ENCODE measurements at regions not wholly inside any gene's neighbourhood (a gene's known extent, or its start where the extent isn't known, plus 50 kb on each side); places are given as distances from the start of the nearest gene placed in this dataset.

DNA sequence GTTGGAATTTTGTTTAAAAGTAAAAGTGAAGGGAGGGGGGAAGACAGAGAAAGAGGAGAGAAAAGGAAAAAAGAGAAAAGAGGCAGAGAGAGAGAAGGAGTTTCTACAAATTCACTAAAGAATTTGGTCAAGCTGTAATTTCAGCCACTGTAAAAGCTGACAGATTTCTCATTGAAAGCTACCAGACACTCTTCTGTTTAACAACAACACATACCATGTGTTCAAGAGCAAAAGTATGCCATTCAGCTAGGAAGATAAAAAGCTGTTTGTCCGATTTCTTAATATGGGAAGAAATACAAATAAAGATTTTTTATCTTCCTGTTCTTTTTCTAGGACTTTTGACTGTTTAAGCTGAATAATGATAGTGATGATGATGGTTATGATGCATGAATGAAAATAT, 204.8 kb upstream of the RSPO3 start:
- TF ChIP-seq, protein P1, sequence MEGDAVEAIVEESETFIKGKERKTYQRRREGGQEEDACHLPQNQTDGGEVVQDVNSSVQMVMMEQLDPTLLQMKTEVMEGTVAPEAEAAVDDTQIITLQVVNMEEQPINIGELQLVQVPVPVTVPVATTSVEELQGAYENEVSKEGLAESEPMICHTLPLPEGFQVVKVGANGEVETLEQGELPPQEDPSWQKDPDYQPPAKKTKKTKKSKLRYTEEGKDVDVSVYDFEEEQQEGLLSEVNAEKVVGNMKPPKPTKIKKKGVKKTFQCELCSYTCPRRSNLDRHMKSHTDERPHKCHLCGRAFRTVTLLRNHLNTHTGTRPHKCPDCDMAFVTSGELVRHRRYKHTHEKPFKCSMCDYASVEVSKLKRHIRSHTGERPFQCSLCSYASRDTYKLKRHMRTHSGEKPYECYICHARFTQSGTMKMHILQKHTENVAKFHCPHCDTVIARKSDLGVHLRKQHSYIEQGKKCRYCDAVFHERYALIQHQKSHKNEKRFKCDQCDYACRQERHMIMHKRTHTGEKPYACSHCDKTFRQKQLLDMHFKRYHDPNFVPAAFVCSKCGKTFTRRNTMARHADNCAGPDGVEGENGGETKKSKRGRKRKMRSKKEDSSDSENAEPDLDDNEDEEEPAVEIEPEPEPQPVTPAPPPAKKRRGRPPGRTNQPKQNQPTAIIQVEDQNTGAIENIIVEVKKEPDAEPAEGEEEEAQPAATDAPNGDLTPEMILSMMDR (conservative IDR thresholded peaks at IDR 0.05; ENCODE audit: low read depth in 2 of 2), result no peak
- TF ChIP-seq, protein P2, sequence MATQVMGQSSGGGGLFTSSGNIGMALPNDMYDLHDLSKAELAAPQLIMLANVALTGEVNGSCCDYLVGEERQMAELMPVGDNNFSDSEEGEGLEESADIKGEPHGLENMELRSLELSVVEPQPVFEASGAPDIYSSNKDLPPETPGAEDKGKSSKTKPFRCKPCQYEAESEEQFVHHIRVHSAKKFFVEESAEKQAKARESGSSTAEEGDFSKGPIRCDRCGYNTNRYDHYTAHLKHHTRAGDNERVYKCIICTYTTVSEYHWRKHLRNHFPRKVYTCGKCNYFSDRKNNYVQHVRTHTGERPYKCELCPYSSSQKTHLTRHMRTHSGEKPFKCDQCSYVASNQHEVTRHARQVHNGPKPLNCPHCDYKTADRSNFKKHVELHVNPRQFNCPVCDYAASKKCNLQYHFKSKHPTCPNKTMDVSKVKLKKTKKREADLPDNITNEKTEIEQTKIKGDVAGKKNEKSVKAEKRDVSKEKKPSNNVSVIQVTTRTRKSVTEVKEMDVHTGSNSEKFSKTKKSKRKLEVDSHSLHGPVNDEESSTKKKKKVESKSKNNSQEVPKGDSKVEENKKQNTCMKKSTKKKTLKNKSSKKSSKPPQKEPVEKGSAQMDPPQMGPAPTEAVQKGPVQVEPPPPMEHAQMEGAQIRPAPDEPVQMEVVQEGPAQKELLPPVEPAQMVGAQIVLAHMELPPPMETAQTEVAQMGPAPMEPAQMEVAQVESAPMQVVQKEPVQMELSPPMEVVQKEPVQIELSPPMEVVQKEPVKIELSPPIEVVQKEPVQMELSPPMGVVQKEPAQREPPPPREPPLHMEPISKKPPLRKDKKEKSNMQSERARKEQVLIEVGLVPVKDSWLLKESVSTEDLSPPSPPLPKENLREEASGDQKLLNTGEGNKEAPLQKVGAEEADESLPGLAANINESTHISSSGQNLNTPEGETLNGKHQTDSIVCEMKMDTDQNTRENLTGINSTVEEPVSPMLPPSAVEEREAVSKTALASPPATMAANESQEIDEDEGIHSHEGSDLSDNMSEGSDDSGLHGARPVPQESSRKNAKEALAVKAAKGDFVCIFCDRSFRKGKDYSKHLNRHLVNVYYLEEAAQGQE (IDR thresholded peaks at IDR 0.05; ENCODE audit: unreplicated experiment), result no peak
- TF ChIP-seq POLR2AphosphoS5 (IDR thresholded peaks at IDR 0.05; ENCODE audit: low read depth), result no peak
- TF ChIP-seq ZNF331 (CRISPR knock-in tag; IDR thresholded peaks at IDR 0.05; ENCODE audit: low read depth), result no peak
- TF ChIP-seq STAT1 (IDR thresholded peaks at IDR 0.05; ENCODE audit: unreplicated experiment), result no peak
- no peak for TF ChIP-seq EZH2 (IDR thresholded peaks at IDR 0.05; ENCODE audit: low read depth, unreplicated experiment)
- no peak for TF ChIP-seq EZH2phosphoT487 (IDR thresholded peaks at IDR 0.05; ENCODE audit: unreplicated experiment)
- TF ChIP-seq JUNB (IDR thresholded peaks at IDR 0.05; ENCODE audit: unreplicated experiment), result no peak
- TF ChIP-seq, protein P3, sequence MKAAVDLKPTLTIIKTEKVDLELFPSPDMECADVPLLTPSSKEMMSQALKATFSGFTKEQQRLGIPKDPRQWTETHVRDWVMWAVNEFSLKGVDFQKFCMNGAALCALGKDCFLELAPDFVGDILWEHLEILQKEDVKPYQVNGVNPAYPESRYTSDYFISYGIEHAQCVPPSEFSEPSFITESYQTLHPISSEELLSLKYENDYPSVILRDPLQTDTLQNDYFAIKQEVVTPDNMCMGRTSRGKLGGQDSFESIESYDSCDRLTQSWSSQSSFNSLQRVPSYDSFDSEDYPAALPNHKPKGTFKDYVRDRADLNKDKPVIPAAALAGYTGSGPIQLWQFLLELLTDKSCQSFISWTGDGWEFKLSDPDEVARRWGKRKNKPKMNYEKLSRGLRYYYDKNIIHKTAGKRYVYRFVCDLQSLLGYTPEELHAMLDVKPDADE (IDR thresholded peaks at IDR 0.05), result no peak
- TF ChIP-seq CREB1 (CRISPR knock-in tag; IDR thresholded peaks at IDR 0.05; ENCODE audit: low read depth), result no peak
- TF ChIP-seq ZNF114 (CRISPR knock-in tag; IDR thresholded peaks at IDR 0.05), result no peak
- no peak for TF ChIP-seq NANOG (IDR thresholded peaks at IDR 0.05; ENCODE audit: borderline replicate concordance)
- TF ChIP-seq, protein P4, sequence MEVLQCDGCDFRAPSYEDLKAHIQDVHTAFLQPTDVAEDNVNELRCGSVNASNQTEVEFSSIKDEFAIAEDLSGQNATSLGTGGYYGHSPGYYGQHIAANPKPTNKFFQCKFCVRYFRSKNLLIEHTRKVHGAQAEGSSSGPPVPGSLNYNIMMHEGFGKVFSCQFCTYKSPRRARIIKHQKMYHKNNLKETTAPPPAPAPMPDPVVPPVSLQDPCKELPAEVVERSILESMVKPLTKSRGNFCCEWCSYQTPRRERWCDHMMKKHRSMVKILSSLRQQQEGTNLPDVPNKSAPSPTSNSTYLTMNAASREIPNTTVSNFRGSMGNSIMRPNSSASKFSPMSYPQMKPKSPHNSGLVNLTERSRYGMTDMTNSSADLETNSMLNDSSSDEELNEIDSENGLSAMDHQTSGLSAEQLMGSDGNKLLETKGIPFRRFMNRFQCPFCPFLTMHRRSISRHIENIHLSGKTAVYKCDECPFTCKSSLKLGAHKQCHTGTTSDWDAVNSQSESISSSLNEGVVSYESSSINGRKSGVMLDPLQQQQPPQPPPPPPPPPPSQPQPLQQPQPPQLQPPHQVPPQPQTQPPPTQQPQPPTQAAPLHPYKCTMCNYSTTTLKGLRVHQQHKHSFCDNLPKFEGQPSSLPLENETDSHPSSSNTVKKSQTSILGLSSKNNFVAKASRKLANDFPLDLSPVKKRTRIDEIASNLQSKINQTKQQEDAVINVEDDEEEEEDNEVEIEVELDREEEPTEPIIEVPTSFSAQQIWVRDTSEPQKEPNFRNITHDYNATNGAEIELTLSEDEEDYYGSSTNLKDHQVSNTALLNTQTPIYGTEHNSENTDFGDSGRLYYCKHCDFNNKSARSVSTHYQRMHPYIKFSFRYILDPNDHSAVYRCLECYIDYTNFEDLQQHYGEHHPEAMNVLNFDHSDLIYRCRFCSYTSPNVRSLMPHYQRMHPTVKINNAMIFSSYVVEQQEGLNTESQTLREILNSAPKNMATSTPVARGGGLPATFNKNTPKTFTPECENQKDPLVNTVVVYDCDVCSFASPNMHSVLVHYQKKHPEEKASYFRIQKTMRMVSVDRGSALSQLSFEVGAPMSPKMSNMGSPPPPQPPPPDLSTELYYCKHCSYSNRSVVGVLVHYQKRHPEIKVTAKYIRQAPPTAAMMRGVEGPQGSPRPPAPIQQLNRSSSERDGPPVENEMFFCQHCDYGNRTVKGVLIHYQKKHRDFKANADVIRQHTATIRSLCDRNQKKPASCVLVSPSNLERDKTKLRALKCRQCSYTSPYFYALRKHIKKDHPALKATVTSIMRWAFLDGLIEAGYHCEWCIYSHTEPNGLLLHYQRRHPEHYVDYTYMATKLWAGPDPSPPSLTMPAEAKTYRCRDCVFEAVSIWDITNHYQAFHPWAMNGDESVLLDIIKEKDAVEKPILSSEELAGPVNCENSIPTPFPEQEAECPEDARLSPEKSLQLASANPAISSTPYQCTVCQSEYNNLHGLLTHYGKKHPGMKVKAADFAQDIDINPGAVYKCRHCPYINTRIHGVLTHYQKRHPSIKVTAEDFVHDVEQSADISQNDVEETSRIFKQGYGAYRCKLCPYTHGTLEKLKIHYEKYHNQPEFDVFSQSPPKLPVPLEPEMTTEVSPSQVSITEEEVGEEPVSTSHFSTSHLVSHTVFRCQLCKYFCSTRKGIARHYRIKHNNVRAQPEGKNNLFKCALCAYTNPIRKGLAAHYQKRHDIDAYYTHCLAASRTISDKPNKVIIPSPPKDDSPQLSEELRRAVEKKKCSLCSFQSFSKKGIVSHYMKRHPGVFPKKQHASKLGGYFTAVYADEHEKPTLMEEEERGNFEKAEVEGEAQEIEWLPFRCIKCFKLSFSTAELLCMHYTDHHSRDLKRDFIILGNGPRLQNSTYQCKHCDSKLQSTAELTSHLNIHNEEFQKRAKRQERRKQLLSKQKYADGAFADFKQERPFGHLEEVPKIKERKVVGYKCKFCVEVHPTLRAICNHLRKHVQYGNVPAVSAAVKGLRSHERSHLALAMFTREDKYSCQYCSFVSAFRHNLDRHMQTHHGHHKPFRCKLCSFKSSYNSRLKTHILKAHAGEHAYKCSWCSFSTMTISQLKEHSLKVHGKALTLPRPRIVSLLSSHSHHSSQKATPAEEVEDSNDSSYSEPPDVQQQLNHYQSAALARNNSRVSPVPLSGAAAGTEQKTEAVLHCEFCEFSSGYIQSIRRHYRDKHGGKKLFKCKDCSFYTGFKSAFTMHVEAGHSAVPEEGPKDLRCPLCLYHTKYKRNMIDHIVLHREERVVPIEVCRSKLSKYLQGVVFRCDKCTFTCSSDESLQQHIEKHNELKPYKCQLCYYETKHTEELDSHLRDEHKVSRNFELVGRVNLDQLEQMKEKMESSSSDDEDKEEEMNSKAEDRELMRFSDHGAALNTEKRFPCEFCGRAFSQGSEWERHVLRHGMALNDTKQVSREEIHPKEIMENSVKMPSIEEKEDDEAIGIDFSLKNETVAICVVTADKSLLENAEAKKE (CRISPR knock-in tag; IDR thresholded peaks at IDR 0.05), result no peak
